Keratinocyte (primary cell): ENCODE measurements at regions not wholly inside any gene's neighbourhood (a gene's known extent, or its start where the extent isn't known, plus 50 kb on each side); places are given as distances from the start of the nearest gene placed in this dataset.

Source experiments
- DNase-seq: peaks from one replicate; pipeline ENCODE4 v3.0.0-alpha.2; 2011; ENCODE audit warnings: low read depth, missing footprints, low spot score
- FAIRE-seq: peaks from 2 replicates; lab custom pipeline; 2011; peaks lifted over from hg19 to GRCh38; lab: Jason Lieb, UNC
- H2AFZ ChIP-seq: 2 replicates; pipeline ENCODE4 v1.6.0; 2012; ENCODE audit warnings: low read length, control low read depth, inconsistent platforms; ENCODE audit not compliant: control insufficient read depth
- H3K27ac ChIP-seq: 2 replicates; pipeline ENCODE4 v1.5.1; 2011; ENCODE audit warnings: low read length; ENCODE audit not compliant: control insufficient read depth, insufficient read depth
- H3K27me3 ChIP-seq: 3 replicates; pipeline ENCODE4 v1.6.0; 2011; ENCODE audit warnings: low read length; ENCODE audit not compliant: control insufficient read depth, insufficient read depth; ENCODE audit errors: extremely low read depth
- H3K36me3 ChIP-seq, 2 experiments: 2 replicates in 1 of 2; 3 replicates in 1 of 2; pipeline ENCODE4 v1.5.1; 2011; ENCODE audit warnings: low read length in 2 of 2, mild to moderate bottlenecking in 1 of 2; ENCODE audit not compliant: control insufficient read depth in 2 of 2, insufficient read depth in 2 of 2; ENCODE audit errors: extremely low read depth in 1 of 2
- H3K4me1 ChIP-seq: 3 replicates; pipeline ENCODE4 v1.5.1; 2011; ENCODE audit warnings: low read length; ENCODE audit not compliant: control insufficient read depth, insufficient read depth; ENCODE audit errors: extremely low read depth
- H3K4me2 ChIP-seq: 3 replicates; pipeline ENCODE4 v1.6.0; 2011; ENCODE audit warnings: low read depth, low read length; ENCODE audit not compliant: control insufficient read depth, insufficient read depth; ENCODE audit errors: extremely low read depth
- H3K4me3 ChIP-seq, 3 experiments: fragments of 200-600 bp in 1 of 3; sonication (generic) in 1 of 3; 2 replicates in 2 of 3; 3 replicates in 1 of 3; pipeline ENCODE4 v1.5.1; 2011 to 2016; ENCODE audit warnings: low read length in 3 of 3, mild to moderate bottlenecking in 3 of 3, control low read depth in 2 of 3, inconsistent platforms in 1 of 3, low read depth in 1 of 3, mixed read lengths in 1 of 3, mixed run types in 1 of 3, moderate library complexity in 1 of 3; ENCODE audit not compliant: control insufficient read depth in 2 of 3, insufficient read depth in 2 of 3; ENCODE audit errors: extremely low read depth in 1 of 3
- H3K79me2 ChIP-seq: 2 replicates; pipeline ENCODE4 v1.6.0; 2012; ENCODE audit warnings: low read length; ENCODE audit not compliant: control insufficient read depth, insufficient read depth
- H3K9ac ChIP-seq: 3 replicates; pipeline ENCODE4 v1.6.0; 2011; ENCODE audit warnings: low read length; ENCODE audit not compliant: control insufficient read depth, insufficient read depth; ENCODE audit errors: extremely low read depth
- H3K9me1 ChIP-seq: 3 replicates; pipeline ENCODE4 v1.6.0; 2011; ENCODE audit warnings: low read length; ENCODE audit not compliant: control insufficient read depth, insufficient read depth; ENCODE audit errors: extremely low read depth
- H3K9me3 ChIP-seq: 2 replicates; pipeline ENCODE4 v1.5.1; 2012; ENCODE audit warnings: low read depth, low read length; ENCODE audit not compliant: control insufficient read depth
- H4K20me1 ChIP-seq: 3 replicates; pipeline ENCODE4 v1.6.0; 2011; ENCODE audit warnings: low read length; ENCODE audit not compliant: control insufficient read depth, insufficient read depth; ENCODE audit errors: extremely low read depth
- CTCF ChIP-seq, 3 experiments: IDR thresholded peaks in 1 of 3; conservative IDR thresholded peaks in 1 of 3; optimal IDR thresholded peaks in 1 of 3; 2 replicates in 2 of 3; 3 replicates in 1 of 3; pipeline versions ENCODE3 to v1.5.1; 2011; ENCODE audit warnings: low read length in 3 of 3, mild to moderate bottlenecking in 3 of 3, moderate library complexity in 2 of 3, control low read depth in 1 of 3, inconsistent platforms in 1 of 3; ENCODE audit not compliant: insufficient read depth in 2 of 3; ENCODE audit errors: extremely low read depth in 1 of 3
- EZH2 ChIP-seq: IDR thresholded peaks from one replicate; pipeline ENCODE4 v1.6.1; 2012; ENCODE audit warnings: inconsistent platforms, mild to moderate bottlenecking, low read length, moderate library complexity
- dilution Hi-C: fragments of 300-500 bp; cut with MboI; formaldehyde crosslinking; loops from one replicate; pipeline ENCODE4 v1.7.0; 2020; ENCODE audit warnings: low sequenced_read_pairs; ENCODE audit not compliant: extremely low pct_ligation_motif_present

GRCh38 chr13:34521171-34521570 lies 420.9 kb upstream of the NBEA start:
- no peak overlapping the region for H3K27ac ChIP-seq
- H4K20me1 ChIP-seq, result no peaks in the 10 kb centered on the region
- TF ChIP-seq EZH2, result no peak
- no peak for TF ChIP-seq CTCF (optimal IDR thresholded peaks at IDR 0.05 in 1 of 3, IDR thresholded peaks at IDR 0.05 in 1 of 3, conservative IDR thresholded peaks at IDR 0.05 in 1 of 3; ENCODE audit: extremely low read depth in 1 of 3, insufficient read depth in 2 of 3, low read length in 3 of 3)
- no peak overlapping the region for H3K4me3 ChIP-seq
- no peaks in the 10 kb centered on the region for H3K27me3 ChIP-seq
- no peaks in the 10 kb centered on the region for H3K36me3 ChIP-seq
- no peak overlapping the region for H3K9ac ChIP-seq
- dilution Hi-C loops, result no loop called here
- no peak for FAIRE-seq
- no peaks in the 10 kb centered on the region for H3K79me2 ChIP-seq
- H3K9me1 ChIP-seq, result no peaks in the 10 kb centered on the region
- H3K9me3 ChIP-seq, result no peaks in the 10 kb centered on the region
- H3K4me2 ChIP-seq, result no peak overlapping the region
- no peaks in the 10 kb centered on the region for H3K4me1 ChIP-seq
- H2AFZ ChIP-seq, result no peak overlapping the region
- no peak for DNase-seq

DNA sequence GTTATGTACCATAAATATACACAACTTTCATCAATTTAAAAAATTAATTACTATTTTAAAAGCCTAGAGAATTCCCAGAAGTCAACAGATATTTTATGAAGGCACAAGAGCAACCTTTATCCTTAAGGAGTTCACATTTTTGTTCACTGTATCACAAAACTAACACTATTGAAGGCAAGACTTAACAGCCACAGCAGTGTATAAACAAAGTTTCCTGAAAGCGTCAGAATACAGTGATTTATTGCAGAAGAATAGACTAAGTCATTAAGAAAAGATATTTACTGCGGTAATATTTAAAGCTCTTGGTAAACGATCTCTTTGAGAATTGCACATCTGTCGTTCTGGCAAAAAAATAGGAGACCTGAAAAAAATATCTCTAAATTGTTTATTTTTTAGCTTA lies 419.3 kb upstream of the NBEA start:
- Histone ChIP-seq H3K9me1 (no peaks in the 10 kb centered on the region), H3K27me3 (no peaks in the 10 kb centered on the region), H3K4me3 (no peak overlapping the region), H3K9ac (no peak overlapping the region), H3K4me1 (no peaks in the 10 kb centered on the region), H3K4me2 (no peak overlapping the region), H3K79me2 (no peaks in the 10 kb centered on the region), H4K20me1 (no peaks in the 10 kb centered on the region), H3K27ac (no peak overlapping the region), H3K36me3 (no peaks in the 10 kb centered on the region), H3K9me3 (no peaks in the 10 kb centered on the region), H2AFZ (no peak overlapping the region)
- FAIRE-seq, result no peak
- DNase-seq, result no peak
- no peak for TF ChIP-seq EZH2
- TF ChIP-seq CTCF (optimal IDR thresholded peaks at IDR 0.05 in 1 of 3, IDR thresholded peaks at IDR 0.05 in 1 of 3, conservative IDR thresholded peaks at IDR 0.05 in 1 of 3; ENCODE audit: extremely low read depth in 1 of 3, insufficient read depth in 2 of 3, low read length in 3 of 3), result no peak
- dilution Hi-C loops, result no loop called here
